Ramos (cell line): ENCODE measurements at regions not wholly inside any gene's neighbourhood (a gene's known extent, or its start where the extent isn't known, plus 50 kb on each side); places are given as distances from the start of the nearest gene placed in this dataset.

Experiments used
- in situ Hi-C: fragments of 300-500 bp; cut with MboI; formaldehyde crosslinking; loops from one replicate; pipeline ENCODE4 v1.14.3; 2022; ENCODE audit warnings: low sequenced_read_pairs; ENCODE audit not compliant: unreplicated experiment

DNA sequence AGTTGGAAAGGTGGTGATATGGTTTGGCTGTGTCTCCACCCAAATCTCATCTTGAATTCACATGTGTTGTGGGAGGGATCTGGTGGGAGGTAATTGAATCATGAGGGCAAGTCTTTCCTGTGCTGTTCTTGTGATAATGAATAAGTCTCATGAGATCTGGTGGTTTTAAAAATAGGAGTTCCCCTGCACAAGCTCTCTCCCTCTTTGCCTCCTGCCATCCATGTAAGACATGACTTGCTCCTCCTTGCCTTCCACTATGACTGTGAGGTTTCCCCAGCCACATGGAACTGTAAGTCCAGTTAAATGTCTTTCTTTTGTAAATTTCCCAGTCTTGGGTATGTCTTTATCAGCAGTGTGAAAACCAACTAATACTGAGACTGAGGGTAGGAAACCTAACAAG lies 60.5 kb upstream of the AK4 start:
- in situ Hi-C loops, result loop anchor here (25.0 kb wide), 2 partner anchors 600 to 825 kb away; no protein-coding TSS in a partner anchor

DNA sequence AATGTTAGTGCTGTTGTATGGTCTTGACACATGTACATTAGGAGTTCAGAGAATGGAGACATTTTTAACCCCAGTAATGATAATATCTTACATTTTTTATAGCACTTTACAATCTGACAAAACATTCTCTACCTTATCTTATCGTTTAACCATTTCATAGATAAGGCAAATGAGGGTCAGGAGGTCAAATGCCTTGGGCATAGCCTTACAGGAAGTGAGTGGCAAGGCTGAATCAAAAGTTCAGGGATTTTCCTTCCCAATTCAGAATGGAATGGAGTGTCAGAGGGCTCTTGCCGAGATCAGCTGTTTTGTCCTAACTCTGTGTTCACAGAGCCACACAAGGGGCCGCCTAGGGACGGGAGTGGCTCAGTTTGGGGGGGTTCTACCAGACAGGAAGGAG lies 57.6 kb upstream of the AK4 start:
- in situ Hi-C loops, result loop anchor here (25.0 kb wide), 2 partner anchors 597 to 828 kb away; no protein-coding TSS in a partner anchor

DNA sequence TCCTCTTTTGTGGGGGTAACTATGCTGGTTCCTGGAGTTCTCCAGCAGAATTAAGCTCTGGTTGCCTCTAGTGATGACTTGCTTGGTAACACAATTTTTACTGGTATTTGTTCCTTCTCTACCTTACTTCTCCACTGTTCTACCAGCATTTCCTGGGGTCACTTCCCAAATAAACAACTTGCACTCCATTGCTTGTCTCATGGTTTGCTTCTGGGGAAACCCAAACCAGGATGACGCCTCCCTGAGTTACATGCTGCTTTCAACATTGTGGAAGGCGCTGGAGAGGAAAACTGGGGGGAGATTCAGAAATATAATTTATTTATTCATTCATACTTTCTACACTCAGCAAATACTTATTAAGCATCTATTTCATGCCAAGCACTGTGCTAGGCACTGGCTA lies 55.3 kb upstream of the AK4 start:
- in situ Hi-C loops, result loop anchor here (25.0 kb wide), 2 partner anchors 595 to 830 kb away; no protein-coding TSS in a partner anchor

DNA sequence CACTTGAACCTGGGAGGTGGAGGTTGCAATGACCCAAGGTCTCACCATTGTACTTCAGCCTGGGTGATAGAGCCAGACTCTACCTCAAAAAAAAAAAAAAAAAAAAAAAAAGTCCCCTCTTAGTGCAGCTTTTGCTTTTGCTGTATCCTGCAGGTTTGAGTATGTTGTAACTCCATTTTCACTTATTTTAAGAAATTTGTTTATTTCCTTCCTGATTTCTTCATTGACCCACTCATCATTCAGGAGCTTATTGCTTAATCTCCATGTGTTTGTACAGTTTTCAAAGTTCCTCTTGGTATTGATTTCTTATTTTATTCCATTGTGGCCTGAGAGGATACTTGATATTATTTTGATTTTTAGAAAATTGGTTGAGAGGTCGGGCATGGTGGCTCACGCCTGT lies 50.9 kb upstream of the AK4 start:
- in situ Hi-C loops, result loop anchor here (25.0 kb wide), 2 partner anchors 590 to 835 kb away; no protein-coding TSS in a partner anchor
